ENCODE measurements at regions not wholly inside any gene's neighbourhood (a gene's known extent, or its start where the extent isn't known, plus 50 kb on each side); places are given as distances from the start of the nearest gene placed in this dataset.

DNA sequence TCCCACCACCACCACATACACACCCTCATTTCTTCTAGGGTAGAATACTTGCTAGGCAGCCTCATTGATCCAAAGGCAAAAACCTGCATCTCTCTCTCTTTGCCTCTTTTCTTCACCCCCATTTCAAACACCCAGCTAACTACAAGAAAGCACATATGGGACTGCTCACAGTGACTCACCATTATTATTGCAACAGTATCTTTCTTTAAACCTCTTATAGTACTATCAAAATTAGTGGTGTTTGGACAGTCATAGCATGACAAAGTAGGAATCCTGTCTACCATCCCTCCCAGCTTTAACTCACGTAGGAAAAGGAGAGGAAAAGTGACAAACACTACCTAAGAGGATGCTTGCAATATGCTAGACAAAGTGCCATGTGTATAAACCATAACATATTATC lies 422.5 kb upstream of the CRIM1 start:
- H3K36me3 Mint-ChIP-seq, result no peaks in the 10 kb centered on the region
- no peaks in the 10 kb centered on the region for H3K4me1 ChIP-seq (ENCODE audit: control insufficient read depth in 1 of 2, insufficient read depth in 2 of 2, low read length in 2 of 2)
- H2AFZ ChIP-seq (ENCODE audit: insufficient read depth, low read depth, low read length, poor library complexity, severe bottlenecking), result no peak overlapping the region
- no peak overlapping the region for H3K4me3 Mint-ChIP-seq
- peaks cover 0 to 5% (median 3%) of the 10 kb centered on the region in 7 donors for H3K9me3 Mint-ChIP-seq
- TF ChIP-seq, protein P1, sequence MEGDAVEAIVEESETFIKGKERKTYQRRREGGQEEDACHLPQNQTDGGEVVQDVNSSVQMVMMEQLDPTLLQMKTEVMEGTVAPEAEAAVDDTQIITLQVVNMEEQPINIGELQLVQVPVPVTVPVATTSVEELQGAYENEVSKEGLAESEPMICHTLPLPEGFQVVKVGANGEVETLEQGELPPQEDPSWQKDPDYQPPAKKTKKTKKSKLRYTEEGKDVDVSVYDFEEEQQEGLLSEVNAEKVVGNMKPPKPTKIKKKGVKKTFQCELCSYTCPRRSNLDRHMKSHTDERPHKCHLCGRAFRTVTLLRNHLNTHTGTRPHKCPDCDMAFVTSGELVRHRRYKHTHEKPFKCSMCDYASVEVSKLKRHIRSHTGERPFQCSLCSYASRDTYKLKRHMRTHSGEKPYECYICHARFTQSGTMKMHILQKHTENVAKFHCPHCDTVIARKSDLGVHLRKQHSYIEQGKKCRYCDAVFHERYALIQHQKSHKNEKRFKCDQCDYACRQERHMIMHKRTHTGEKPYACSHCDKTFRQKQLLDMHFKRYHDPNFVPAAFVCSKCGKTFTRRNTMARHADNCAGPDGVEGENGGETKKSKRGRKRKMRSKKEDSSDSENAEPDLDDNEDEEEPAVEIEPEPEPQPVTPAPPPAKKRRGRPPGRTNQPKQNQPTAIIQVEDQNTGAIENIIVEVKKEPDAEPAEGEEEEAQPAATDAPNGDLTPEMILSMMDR (IDR thresholded peaks at IDR 0.05), result no peak
- H3K79me2 ChIP-seq (ENCODE audit: insufficient read depth, low read length), result no peaks in the 10 kb centered on the region
- no peak overlapping the region for H3K4me3 ChIP-seq (replicated peaks in 1 of 3; ENCODE audit: low read depth in 2 of 3, low read length in 3 of 3)
- H3K27me3 Mint-ChIP-seq (ENCODE audit: low read depth in 3 of 3), result peaks cover 0 to 2% (median 0%) of the 10 kb centered on the region in 3 donors
- no peak overlapping the region for H3K9ac ChIP-seq (ENCODE audit: insufficient read depth, low read length, poor library complexity, severe bottlenecking)
- H3K27me3 ChIP-seq (ENCODE audit: control insufficient read depth in 2 of 2, insufficient read depth in 2 of 2, low read length in 2 of 2), result no peaks in the 10 kb centered on the region
- no peaks in the 10 kb centered on the region for H3K36me3 ChIP-seq (replicated peaks in 1 of 2; ENCODE audit: control insufficient read depth in 1 of 2, insufficient read depth in 2 of 2, low read length in 2 of 2)
- H3K9me3 ChIP-seq (replicated peaks in 1 of 2; ENCODE audit: control insufficient read depth in 1 of 2, insufficient read depth in 1 of 2, low read length in 2 of 2), result no peaks in the 10 kb centered on the region
- H3K27ac ChIP-seq (ENCODE audit: low read depth in 1 of 2, low read length in 2 of 2), result no peak overlapping the region
- no peak overlapping the region for H3K27ac Mint-ChIP-seq
- no peaks in the 10 kb centered on the region for H4K20me1 ChIP-seq (ENCODE audit: insufficient read depth, low read length)
- no peaks in the 10 kb centered on the region for H3K4me1 Mint-ChIP-seq
- H3K4me2 ChIP-seq (replicated peaks; ENCODE audit: extremely low read depth, low read length, poor library complexity, severe bottlenecking), result no peak overlapping the region
- intact Hi-C loops (cut with micrococcal nuclease), result no loop called here
- DNase-seq, result no peak
- no CpG with 5 or more reads among the region's 1 CpG for whole genome bisulfite sequencing (ENCODE audit: insufficient coverage)

DNA sequence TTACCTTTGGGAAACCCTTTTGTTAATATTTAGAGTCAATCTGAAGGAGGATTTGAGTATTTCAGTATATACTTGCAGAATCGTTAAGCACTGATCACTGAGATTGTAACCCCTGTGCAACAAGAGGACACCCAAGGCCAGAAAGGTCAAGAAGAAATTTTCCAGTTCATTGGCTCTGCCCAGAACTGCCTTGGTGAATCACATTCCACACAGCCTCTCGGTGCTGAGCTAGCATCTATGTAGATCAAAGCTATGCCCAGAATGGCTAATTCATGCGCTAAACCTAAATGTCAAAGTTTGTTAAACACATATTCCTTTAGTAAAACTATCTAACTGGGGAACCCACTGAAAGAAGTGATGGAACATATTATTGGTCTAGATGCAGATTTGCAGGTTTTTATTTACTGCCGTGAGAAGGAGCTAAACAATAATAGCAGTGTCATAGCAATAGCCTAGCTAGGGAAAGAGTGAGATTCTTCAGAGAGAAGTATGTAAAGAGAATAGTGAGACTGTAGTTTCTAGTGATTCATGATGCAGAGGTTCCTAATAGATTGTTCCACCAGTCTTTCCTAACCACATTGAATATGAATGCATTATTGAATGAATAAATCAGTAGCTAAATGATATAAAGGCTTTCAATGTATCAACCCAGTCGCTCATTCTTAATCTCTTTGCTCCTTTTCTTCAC lies 423.2 kb upstream of the CRIM1 start:
- no peak overlapping the region for H3K27ac Mint-ChIP-seq

More for the DNA sequence above, 423.2 kb upstream of the CRIM1 start:
- H3K36me3 Mint-ChIP-seq, result no peaks in the 10 kb centered on the region
- intact Hi-C loops (cut with micrococcal nuclease), result no loop called here
- H3K36me3 ChIP-seq (replicated peaks in 1 of 2; ENCODE audit: control insufficient read depth in 1 of 2, insufficient read depth in 2 of 2, low read length in 2 of 2), result no peaks in the 10 kb centered on the region
- DNase-seq, result no peak
- no peaks in the 10 kb centered on the region for H4K20me1 ChIP-seq (ENCODE audit: insufficient read depth, low read length)
- no peak overlapping the region for H2AFZ ChIP-seq (ENCODE audit: insufficient read depth, low read depth, low read length, poor library complexity, severe bottlenecking)
- H3K4me1 ChIP-seq (ENCODE audit: control insufficient read depth in 1 of 2, insufficient read depth in 2 of 2, low read length in 2 of 2), result no peaks in the 10 kb centered on the region
- peaks cover 0 to 5% (median 3%) of the 10 kb centered on the region in 7 donors for H3K9me3 Mint-ChIP-seq
- H3K4me3 ChIP-seq (replicated peaks in 1 of 3; ENCODE audit: low read depth in 2 of 3, low read length in 3 of 3), result no peak overlapping the region
- H3K79me2 ChIP-seq (ENCODE audit: insufficient read depth, low read length), result no peaks in the 10 kb centered on the region
- H3K27ac ChIP-seq (ENCODE audit: low read depth in 1 of 2, low read length in 2 of 2), result no peak overlapping the region
- 92% methylated on average over 2 of the region's 5 CpGs for WGBS (ENCODE audit: insufficient coverage)
- TF ChIP-seq, protein P1 (IDR thresholded peaks at IDR 0.05), result no peak
- no peaks in the 10 kb centered on the region for H3K9me3 ChIP-seq (replicated peaks in 1 of 2; ENCODE audit: control insufficient read depth in 1 of 2, insufficient read depth in 1 of 2, low read length in 2 of 2)
- no peak overlapping the region for H3K4me2 ChIP-seq (replicated peaks; ENCODE audit: extremely low read depth, low read length, poor library complexity, severe bottlenecking)
- no peaks in the 10 kb centered on the region for H3K27me3 ChIP-seq (ENCODE audit: control insufficient read depth in 2 of 2, insufficient read depth in 2 of 2, low read length in 2 of 2)
- H3K4me3 Mint-ChIP-seq, result no peak overlapping the region
- H3K4me1 Mint-ChIP-seq, result no peaks in the 10 kb centered on the region
- peaks cover 0 to 2% (median 1%) of the 10 kb centered on the region in 3 donors for H3K27me3 Mint-ChIP-seq (ENCODE audit: low read depth in 3 of 3)
- H3K9ac ChIP-seq (ENCODE audit: insufficient read depth, low read length, poor library complexity, severe bottlenecking), result no peak overlapping the region

All from CD14-positive monocyte (primary cell).